Caki2 (cell line): ENCODE measurements at regions not wholly inside any gene's neighbourhood (a gene's known extent, or its start where the extent isn't known, plus 50 kb on each side); places are given as distances from the start of the nearest gene placed in this dataset.

Experiments used
- DNase-seq: peaks from one replicate; pipeline ENCODE4 v3.0.0-alpha.2; 2015; ENCODE audit warnings: low read depth
- in situ Hi-C: cut with HindIII; loops from 2 replicates; pipeline ENCODE4 v1.10.0; 2016; ENCODE audit warnings: low sequenced_read_pairs, low pct_unique_long_range_greater_than_20kb, mixed read lengths

- no peak for DNase-seq
- in situ Hi-C loops, result no loop called here
Measured at GRCh38 chr21:43323244-43324005, 103.5 kb downstream of the SIK1 start.

GRCh38 chr21:43322805-43323204 is 104.1 kb downstream of the SIK1 start:
- in situ Hi-C loops, result no loop called here
- no peak for DNase-seq

GRCh38 chr21:43322311-43322710 is 104.6 kb downstream of the SIK1 start:
- in situ Hi-C loops, result no loop called here
- DNase-seq, result no peak

- in situ Hi-C loops, result no loop called here
- DNase-seq, result no peak
Measured at GRCh38 chr21:43321611-43322010, 105.3 kb downstream of the SIK1 start.

GRCh38 chr21:43321111-43321510 is 105.8 kb downstream of the SIK1 start:
- no peak for DNase-seq
- in situ Hi-C loops, result no loop called here

GRCh38 chr21:43320526-43320925 is 106.4 kb downstream of the SIK1 start:
- DNase-seq, result no peak
- in situ Hi-C loops, result no loop called here

- DNase-seq, result no peak
Measured at GRCh38 chr21:43318841-43319781, 107.8 kb downstream of the SIK1 start.

GRCh38 chr21:43318368-43318767 is 108.6 kb downstream of the SIK1 start:
- in situ Hi-C loops, result no loop called here
- no peak for DNase-seq

More at GRCh38 chr21:43318841-43319781, 107.8 kb downstream of the SIK1 start:
- in situ Hi-C loops, result no loop called here

GRCh38 chr21:43317959-43318358 is 109.0 kb downstream of the SIK1 start:
- in situ Hi-C loops, result no loop called here
- DNase-seq, result no peak

- no peak for DNase-seq
- in situ Hi-C loops, result no loop called here
Measured at GRCh38 chr21:43317254-43317748, 109.6 kb downstream of the SIK1 start.

GRCh38 chr21:43316156-43316845 is 110.6 kb downstream of the SIK1 start:
- in situ Hi-C loops, result no loop called here
- no peak for DNase-seq

GRCh38 chr21:43315244-43316137 is 111.4 kb downstream of the SIK1 start:
- DNase-seq, result no peak
- in situ Hi-C loops, result no loop called here

- in situ Hi-C loops, result no loop called here
- DNase-seq, result no peak
Measured at GRCh38 chr21:43313939-43314405, 113.0 kb downstream of the SIK1 start.

- in situ Hi-C loops, result no loop called here
- DNase-seq, result no peak
Measured at GRCh38 chr21:43313221-43313938, 113.6 kb downstream of the SIK1 start.

- in situ Hi-C loops, result no loop called here
- no peak for DNase-seq
Measured at GRCh38 chr21:43312751-43313169, 114.2 kb downstream of the SIK1 start.

- DNase-seq, result no peak
- in situ Hi-C loops, result no loop called here
Measured at GRCh38 chr21:43312011-43312410, 114.9 kb downstream of the SIK1 start.

GRCh38 chr21:43311301-43311817 is 115.6 kb downstream of the SIK1 start:
- in situ Hi-C loops, result no loop called here
- no peak for DNase-seq
